HEK293T (cell line): ENCODE measurements at regions not wholly inside any gene's neighbourhood (a gene's known extent, or its start where the extent isn't known, plus 50 kb on each side); places are given as distances from the start of the nearest gene placed in this dataset.

Experiments used
- CTCF ChIA-PET: fragments of 350-600 bp; formaldehyde crosslinking; extraction: SDS; loops from one replicate; lab custom pipeline; 2021; ENCODE audit warnings: antibody characterized with exemption, inconsistent platforms; lab: Yijun Ruan, JAX
- POLR2A ChIA-PET: fragments of 350-600 bp; formaldehyde crosslinking; extraction: SDS; loops from one replicate; lab custom pipeline; 2020; ENCODE audit warnings: antibody characterized with exemption, inconsistent platforms; lab: Yijun Ruan, JAX
- DNase-seq: peaks from one replicate; pipeline ENCODE4 v3.0.0; 2012; ENCODE audit warnings: mixed read lengths; ENCODE audit errors: extremely low spot score
- ARNT ChIP-seq: fragments of 450-650 bp; IDR thresholded peaks from 2 replicates; pipeline ENCODE4 v1.6.1; 2017; ENCODE audit warnings: mild to moderate bottlenecking
- BHLHE40 ChIP-seq: fragments of 450-650 bp; IDR thresholded peaks from 2 replicates; pipeline ENCODE4 v1.6.1; 2016; ENCODE audit warnings: mild to moderate bottlenecking, moderate library complexity, borderline replicate concordance
- CTBP1 ChIP-seq: fragments of 450-650 bp; IDR thresholded peaks from 2 replicates; pipeline ENCODE4 v1.6.1; 2016; ENCODE audit warnings: borderline replicate concordance
- ELF4 ChIP-seq: fragments of 450-650 bp; IDR thresholded peaks from 2 replicates; pipeline ENCODE4 v1.6.1; 2017; ENCODE audit warnings: antibody characterized with exemption
- FOXA1 ChIP-seq: fragments of 450-650 bp; IDR thresholded peaks from 2 replicates; pipeline ENCODE4 v1.6.1; 2016; ENCODE audit warnings: mild to moderate bottlenecking
- FOXK2 ChIP-seq: fragments of 450-650 bp; IDR thresholded peaks from 2 replicates; pipeline ENCODE4 v1.6.1; 2016; ENCODE audit warnings: mild to moderate bottlenecking
- FOXM1 ChIP-seq: fragments of 450-650 bp; IDR thresholded peaks from 2 replicates; pipeline ENCODE4 v1.6.1; 2017; ENCODE audit warnings: mild to moderate bottlenecking, borderline replicate concordance
- HDGF ChIP-seq: fragments of 450-650 bp; IDR thresholded peaks from 2 replicates; pipeline ENCODE4 v1.6.1; 2017; ENCODE audit warnings: antibody characterized with exemption, borderline replicate concordance
- L3MBTL2 ChIP-seq: fragments of 450-650 bp; conservative IDR thresholded peaks from 2 replicates; pipeline ENCODE4 v1.6.1; 2016; ENCODE audit warnings: mild to moderate bottlenecking
- LEF1 ChIP-seq: fragments of 450-650 bp; IDR thresholded peaks from 2 replicates; pipeline ENCODE4 v1.6.1; 2017; ENCODE audit warnings: mild to moderate bottlenecking, borderline replicate concordance
- NFRKB ChIP-seq: fragments of 450-650 bp; IDR thresholded peaks from 2 replicates; pipeline ENCODE4 v1.6.1; 2016; ENCODE audit warnings: mild to moderate bottlenecking, moderate library complexity
- PKNOX1 ChIP-seq: fragments of 450-650 bp; IDR thresholded peaks from 2 replicates; pipeline ENCODE4 v1.6.1; 2016
- SP1 ChIP-seq: fragments of 450-650 bp; IDR thresholded peaks from 2 replicates; pipeline ENCODE4 v1.6.1; 2017
- SUZ12 ChIP-seq: fragments of 450-650 bp; IDR thresholded peaks from 2 replicates; pipeline ENCODE4 v1.6.1; 2016; ENCODE audit warnings: mild to moderate bottlenecking
- TARDBP ChIP-seq: fragments of 450-650 bp; IDR thresholded peaks from 2 replicates; pipeline ENCODE4 v1.6.1; 2016
- ZNF384 ChIP-seq: fragments of 450-650 bp; IDR thresholded peaks from 2 replicates; pipeline ENCODE4 v1.6.1; 2016

GRCh38 chr6:139903411-139904157 lies 529.1 kb upstream of the CITED2 start:
- CTCF ChIA-PET, result no interaction called here
- POLR2A ChIA-PET, result no interaction called here
- TF ChIP-seq LEF1, result no peak
- TF ChIP-seq SUZ12, result no peak
- no peak for TF ChIP-seq BHLHE40
- no peak for DNase-seq

- CTCF ChIA-PET, result interaction anchor here (0.6 kb wide), 1 partner anchor 387 kb away, joined by 3 read pairs; no protein-coding TSS in a partner anchor
- no peak for TF ChIP-seq SP1
- no peak for TF ChIP-seq BHLHE40
- TF ChIP-seq PKNOX1, result no peak
- DNase-seq, result no peak
- POLR2A ChIA-PET, result no interaction called here
Observed at GRCh38 chr6:139895205-139895793, 520.9 kb upstream of the CITED2 start.

- ChIA-PET CTCF (no interaction called here), POLR2A (no interaction called here)
- DNase-seq, result no peak
- TF ChIP-seq PKNOX1 (no peak), ELF4 (no peak), NFRKB (no peak), CTBP1 (no peak), FOXK2 (no peak), SUZ12 (no peak), L3MBTL2 (no peak), SP1 (no peak), TARDBP (no peak), ARNT (no peak), ZNF384 (no peak), FOXM1 (no peak), HDGF (no peak)
Observed at GRCh38 chr6:139894271-139894670, 519.8 kb upstream of the CITED2 start.

- ChIA-PET POLR2A (no interaction called here), CTCF (no interaction called here)
- TF ChIP-seq FOXK2 (no peak), CTBP1 (no peak), ARNT (no peak)
- DNase-seq, result no peak
Observed at GRCh38 chr6:139891471-139891870, 517.0 kb upstream of the CITED2 start.

GRCh38 chr6:139888681-139889122 lies 514.3 kb upstream of the CITED2 start:
- ChIA-PET POLR2A (interaction anchor here (1.9 kb wide), 1 partner anchor 515 kb away, joined by 9 read pairs; the partner anchor contains the start of gene CITED2), CTCF (no interaction called here)
- TF ChIP-seq PKNOX1 (no peak), SUZ12 (no peak), CTBP1 (no peak), ELF4 (no peak), FOXA1 (no peak), TARDBP (no peak), LEF1 (no peak), NFRKB (no peak), L3MBTL2 (no peak), HDGF (no peak), ZNF384 (no peak), SP1 (no peak), BHLHE40 (no peak), FOXK2 (no peak), ARNT (no peak)
- DNase-seq, result no peak

GRCh38 chr6:139887275-139887674 lies 512.8 kb upstream of the CITED2 start:
- ChIA-PET CTCF (no interaction called here), POLR2A (no interaction called here)
- DNase-seq, result no peak
- TF ChIP-seq ZNF384 (no peak), FOXA1 (no peak), FOXM1 (no peak), L3MBTL2 (no peak), BHLHE40 (no peak), SP1 (no peak), LEF1 (no peak), TARDBP (no peak), PKNOX1 (no peak), FOXK2 (no peak), CTBP1 (no peak), HDGF (no peak), NFRKB (no peak), ARNT (no peak), SUZ12 (no peak), ELF4 (no peak)
